ENCODE measurements at regions not wholly inside any gene's neighbourhood (a gene's known extent, or its start where the extent isn't known, plus 50 kb on each side); places are given as distances from the start of the nearest gene placed in this dataset.

DNA sequence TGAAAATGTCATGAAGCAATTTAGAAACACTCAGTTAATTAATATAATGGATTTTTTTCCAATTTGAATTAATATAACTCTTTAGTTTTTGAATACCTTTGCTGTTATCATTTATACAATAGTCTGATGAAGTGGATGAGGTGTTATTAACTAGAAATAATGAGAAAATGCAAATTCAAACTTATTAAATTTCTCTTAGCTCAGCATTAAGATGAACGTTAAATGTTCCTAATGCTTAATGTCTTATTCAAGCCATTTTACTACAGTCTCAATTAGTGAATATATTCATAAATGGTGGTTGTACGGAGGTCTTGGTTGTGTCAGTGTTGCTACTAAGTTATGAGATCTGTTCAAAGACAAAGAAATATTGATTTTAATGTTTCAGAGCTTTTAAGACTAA is 186.3 kb downstream of the DTHD1 start:
- TF ChIP-seq YY1 (IDR thresholded peaks at IDR 0.05; ENCODE audit: borderline replicate concordance in 1 of 3, control insufficient read depth in 1 of 3, extremely low read depth in 1 of 3, insufficient read depth in 3 of 3, insufficient read length in 1 of 3, insufficient replicate concordance in 2 of 3, low read depth in 1 of 3, low read length in 2 of 3) (no peak), POLR2AphosphoS5 (IDR thresholded peaks at IDR 0.05; ENCODE audit: control insufficient read depth, insufficient read depth, low read depth, low read length) (no peak), EZH2 (IDR thresholded peaks at IDR 0.05; ENCODE audit: borderline replicate concordance, low read depth, low read length) (no peak), ZNF699 (CRISPR knock-in tag; IDR thresholded peaks at IDR 0.05; ENCODE audit: insufficient replicate concordance) (no peak), ADNP (tag; IDR thresholded peaks at IDR 0.05) (no peak), RBM17 (IDR thresholded peaks at IDR 0.05; ENCODE audit: borderline replicate concordance, low read depth, low read length) (no peak), USF1 (CRISPR knock-in tag; IDR thresholded peaks at IDR 0.05) (no peak), ZNF384 (IDR thresholded peaks at IDR 0.05; ENCODE audit: low read depth, low read length) (no peak), SIN3B (IDR thresholded peaks at IDR 0.05; ENCODE audit: low read depth) (no peak), RNF2 (IDR thresholded peaks at IDR 0.05) (no peak)
- TF ChIP-seq, protein P1, sequence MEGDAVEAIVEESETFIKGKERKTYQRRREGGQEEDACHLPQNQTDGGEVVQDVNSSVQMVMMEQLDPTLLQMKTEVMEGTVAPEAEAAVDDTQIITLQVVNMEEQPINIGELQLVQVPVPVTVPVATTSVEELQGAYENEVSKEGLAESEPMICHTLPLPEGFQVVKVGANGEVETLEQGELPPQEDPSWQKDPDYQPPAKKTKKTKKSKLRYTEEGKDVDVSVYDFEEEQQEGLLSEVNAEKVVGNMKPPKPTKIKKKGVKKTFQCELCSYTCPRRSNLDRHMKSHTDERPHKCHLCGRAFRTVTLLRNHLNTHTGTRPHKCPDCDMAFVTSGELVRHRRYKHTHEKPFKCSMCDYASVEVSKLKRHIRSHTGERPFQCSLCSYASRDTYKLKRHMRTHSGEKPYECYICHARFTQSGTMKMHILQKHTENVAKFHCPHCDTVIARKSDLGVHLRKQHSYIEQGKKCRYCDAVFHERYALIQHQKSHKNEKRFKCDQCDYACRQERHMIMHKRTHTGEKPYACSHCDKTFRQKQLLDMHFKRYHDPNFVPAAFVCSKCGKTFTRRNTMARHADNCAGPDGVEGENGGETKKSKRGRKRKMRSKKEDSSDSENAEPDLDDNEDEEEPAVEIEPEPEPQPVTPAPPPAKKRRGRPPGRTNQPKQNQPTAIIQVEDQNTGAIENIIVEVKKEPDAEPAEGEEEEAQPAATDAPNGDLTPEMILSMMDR (IDR thresholded peaks at IDR 0.05 in 2 of 3, conservative IDR thresholded peaks at IDR 0.05 in 1 of 3; ENCODE audit: insufficient read depth in 2 of 3, low read depth in 1 of 3, low read length in 3 of 3), result no peak
